Endothelial cell of umbilical vein (primary cell): ENCODE measurements at regions not wholly inside any gene's neighbourhood (a gene's known extent, or its start where the extent isn't known, plus 50 kb on each side); places are given as distances from the start of the nearest gene placed in this dataset.
A peak's percentile ranks its signal among the peaks of the same experiment; 100 is the strongest.
"Not testable (repeated sequence)": the region's sequence is repeated elsewhere in the genome, so short reads cannot be mapped to it uniquely, and the experiment has no call there.

Source experiments
- BruUV-seq: library from RNA; stranded (reverse); fragments of 400-500 nt; replicated peaks from 2 replicates; lab custom pipeline; 2021; lab: Mats Ljungman, UMichigan
- CTCF ChIA-PET: fragments of 300-600, 350-600 bp; sonication (Branson Sonifier 250); formaldehyde crosslinking; loops from one replicate; lab custom pipeline; 2021; ENCODE audit warnings: antibody characterized with exemption, inconsistent platforms; lab: Charles Lee
- POLR2A ChIA-PET: fragments of 300-600, 350-600 bp; sonication (Branson Sonifier 250); formaldehyde crosslinking; loops from one replicate; lab custom pipeline; 2021; ENCODE audit warnings: antibody characterized with exemption, inconsistent platforms; lab: Charles Lee
- DNase-seq: peaks from one replicate; pipeline ENCODE4 v3.0.0-alpha.2; 2011; ENCODE audit warnings: low read depth, low spot score
- FAIRE-seq: peaks from 2 replicates; lab custom pipeline; 2011; peaks lifted over from hg19 to GRCh38; lab: Jason Lieb, UNC
- H2AFZ ChIP-seq: 2 replicates; pipeline ENCODE4 v1.6.0; 2012; ENCODE audit warnings: low read depth, low read length, control low read depth, inconsistent platforms
- H3K27ac ChIP-seq: 2 replicates; pipeline ENCODE4 v1.5.1; 2011; ENCODE audit warnings: low read depth, mild to moderate bottlenecking, control low read depth, low read length, moderate library complexity; ENCODE audit not compliant: insufficient read depth
- H3K27me3 ChIP-seq, 2 experiments: 2 replicates each; pipeline versions ENCODE4 v1.6.0 to v1.6.1; 2011; ENCODE audit warnings: low read length in 2 of 2, mixed read lengths in 1 of 2; ENCODE audit not compliant: control insufficient read depth in 2 of 2, insufficient read depth in 2 of 2
- H3K36me3 ChIP-seq, 2 experiments: 2 replicates in 1 of 2; 3 replicates in 1 of 2; pipeline ENCODE4 v1.5.1; 2011; ENCODE audit warnings: low read length in 2 of 2, mild to moderate bottlenecking in 1 of 2, moderate library complexity in 1 of 2; ENCODE audit not compliant: control insufficient read depth in 2 of 2, insufficient read depth in 2 of 2; ENCODE audit errors: extremely low read depth in 1 of 2
- H3K4me1 ChIP-seq: 3 replicates; pipeline ENCODE4 v1.5.1; 2011; ENCODE audit warnings: mild to moderate bottlenecking, low read length; ENCODE audit not compliant: control insufficient read depth, insufficient read depth; ENCODE audit errors: extremely low read depth
- H3K4me2 ChIP-seq: 2 replicates; pipeline ENCODE4 v1.6.1; 2011; ENCODE audit warnings: low read length, control low read depth, mixed read lengths; ENCODE audit not compliant: insufficient read depth
- H3K4me3 ChIP-seq, 3 experiments: fragments of 200-600 bp in 1 of 3; sonication (generic), shearing (Covaris generic) in 1 of 3; replicated peaks in 1 of 3; 2 replicates each; pipeline ENCODE4 v1.5.1; 2011 to 2016; ENCODE audit warnings: control low read depth in 3 of 3, low read length in 3 of 3, mild to moderate bottlenecking in 2 of 3, inconsistent platforms in 1 of 3, low read depth in 1 of 3, moderate library complexity in 1 of 3; ENCODE audit not compliant: insufficient read depth in 1 of 3
- H3K79me2 ChIP-seq: 2 replicates; pipeline ENCODE4 v1.6.0; 2012; ENCODE audit warnings: low read length, inconsistent platforms; ENCODE audit not compliant: control insufficient read depth, insufficient read depth
- H3K9ac ChIP-seq: replicated peaks from 2 replicates; pipeline ENCODE3; 2011; ENCODE audit warnings: low read length, control low read depth; ENCODE audit not compliant: insufficient read depth; ENCODE audit errors: extremely low read depth
- H3K9me1 ChIP-seq: replicated peaks from 3 replicates; pipeline ENCODE4 v1.6.0; 2011; ENCODE audit warnings: mild to moderate bottlenecking, low read length; ENCODE audit not compliant: control insufficient read depth, insufficient read depth; ENCODE audit errors: extremely low read depth
- H3K9me3 ChIP-seq: replicated peaks from 2 replicates; pipeline ENCODE4 v1.5.1; 2012; ENCODE audit warnings: low read length, inconsistent platforms; ENCODE audit not compliant: control insufficient read depth, insufficient read depth
- H4K20me1 ChIP-seq: replicated peaks from 2 replicates; pipeline ENCODE3; 2011; ENCODE audit warnings: mild to moderate bottlenecking, low read length; ENCODE audit not compliant: control insufficient read depth, insufficient read depth; ENCODE audit errors: extremely low read depth
- CTCF ChIP-seq, 2 donors: IDR thresholded peaks; 1 replicate in 1 of 2; 2 replicates in 1 of 2; pipeline ENCODE4 v1.5.1; 2011; ENCODE audit warnings: low read length in 2 of 2, mild to moderate bottlenecking in 2 of 2, moderate library complexity in 2 of 2, control low read depth in 1 of 2, inconsistent platforms in 1 of 2, low read depth in 1 of 2; ENCODE audit not compliant: insufficient read depth in 1 of 2; ENCODE audit errors: extremely low read depth in 1 of 2
- FOS ChIP-seq: IDR thresholded peaks from 2 replicates; pipeline ENCODE4 v1.6.1; 2011; ENCODE audit warnings: mild to moderate bottlenecking, low read length, moderate library complexity, borderline replicate concordance; ENCODE audit not compliant: insufficient read depth
- JUN ChIP-seq: IDR thresholded peaks from 2 replicates; pipeline ENCODE4 v1.6.1; 2011; ENCODE audit warnings: borderline replicate concordance, low read depth; ENCODE audit not compliant: insufficient read length, insufficient read depth
- MAX ChIP-seq: IDR thresholded peaks from 2 replicates; pipeline ENCODE4 v1.6.1; 2011; ENCODE audit not compliant: insufficient read depth, insufficient read length
- MYC ChIP-seq: IDR thresholded peaks from one replicate; pipeline ENCODE4 v1.6.1; 2011; ENCODE audit warnings: mild to moderate bottlenecking, low read depth, low read length
- dilution Hi-C: fragments of 300-500 bp; cut with MboI; formaldehyde crosslinking; loops from one replicate; pipeline ENCODE4 v1.15.0; 2019; ENCODE audit warnings: low sequenced_read_pairs; ENCODE audit not compliant: extremely low pct_ligation_motif_present
- intact Hi-C: fragments of 100-400 bp; cut with micrococcal nuclease; formaldehyde crosslinking; loops from one replicate; pipeline ENCODE4 v1.10.0; 2022

GRCh38 chr3:110625201-110625747, 446.3 kb upstream of the NECTIN3 start:
- TF ChIP-seq MYC (no peak), MAX (no peak), FOS (no peak), CTCF (IDR thresholded peaks at IDR 0.05; ENCODE audit: extremely low read depth in 1 of 2, insufficient read depth in 1 of 2, low read depth in 1 of 2, low read length in 2 of 2) (no peak), JUN (no peak)
- Histone ChIP-seq H3K9ac (no peak overlapping the region), H3K79me2 (no peaks in the 10 kb centered on the region), H2AFZ (no peak overlapping the region), H3K4me3 (no peak overlapping the region), H3K27me3 (no peaks in the 10 kb centered on the region), H4K20me1 (no peaks in the 10 kb centered on the region), H3K36me3 (no peaks in the 10 kb centered on the region), H3K9me1 (no peaks in the 10 kb centered on the region), H3K4me2 (no peak overlapping the region), H3K27ac (no peak overlapping the region), H3K9me3 (no peaks in the 10 kb centered on the region), H3K4me1 (no peaks in the 10 kb centered on the region)
- CTCF ChIA-PET, result no interaction called here
- FAIRE-seq (no peak), DNase-seq (peak; percentile 60)
- no TSS peak for BruUV-seq
- dilution Hi-C loops, result no loop called here
- POLR2A ChIA-PET, result no interaction called here
- intact Hi-C loops, result no loop called here

GRCh38 chr3:110626652-110627111, 444.9 kb upstream of the NECTIN3 start:
- FAIRE-seq, H3K4me3 ChIP-seq, H3K9ac ChIP-seq, BruUV-seq, POLR2A ChIA-PET, H3K36me3 ChIP-seq, H4K20me1 ChIP-seq, dilution Hi-C loops, DNase-seq, intact Hi-C loops, H3K27ac ChIP-seq, H3K79me2 ChIP-seq, H3K4me2 ChIP-seq, H3K27me3 ChIP-seq, H3K4me1 ChIP-seq, H3K9me1 ChIP-seq, H2AFZ ChIP-seq, H3K9me3 ChIP-seq: not testable (repeated sequence)
- CTCF ChIA-PET, result interaction anchor here (1.9 kb wide), 1 partner anchor 20 kb away, joined by 7 read pairs; no protein-coding TSS in a partner anchor
